ENCODE measurements at regions not wholly inside any gene's neighbourhood (a gene's known extent, or its start where the extent isn't known, plus 50 kb on each side); places are given as distances from the start of the nearest gene placed in this dataset.

- H3K4me1 ChIP-seq: peaks cover 0 to 14% (median 4%) of the 10 kb centered on the region in 4 donors
- intact Hi-C loops (cut with DNase I): no loop called here
- no peaks in the 10 kb centered on the region for H3K36me3 ChIP-seq
- H3K9me3 ChIP-seq: no peaks in the 10 kb centered on the region
- no peak overlapping the region for H3K4me3 ChIP-seq
- TF ChIP-seq EP300 (IDR thresholded peaks at IDR 0.05) (no peak), CTCF (IDR thresholded peaks at IDR 0.05) (no peak), POLR2AphosphoS5 (IDR thresholded peaks at IDR 0.05) (no peak), POLR2A (IDR thresholded peaks at IDR 0.05) (no peak)
- no peaks in the 10 kb centered on the region for H3K27me3 ChIP-seq
- H3K27ac ChIP-seq: peak overlapping the region in 2 of 4 donors; percentile 8 to 28
- 30 to 33% methylated on average over 12 of the region's 12 CpGs for WGBS, 2 donors
- no peak for DNase-seq
Observed at GRCh38 chr2:236338495-236339184, 74.4 kb upstream of the ASB18 start.

GRCh38 chr2:236340251-236340650, 76.0 kb upstream of the ASB18 start:
- Histone ChIP-seq H3K9me3 (no peaks in the 10 kb centered on the region), H3K27me3 (no peaks in the 10 kb centered on the region), H3K27ac (no peak overlapping the region), H3K36me3 (no peaks in the 10 kb centered on the region), H3K4me3 (no peak overlapping the region), H3K4me1 (peaks cover 0 to under 1% (median 0%) of the 10 kb centered on the region in 4 donors)
- DNase-seq: no peak
- 91 to 92% methylated on average over 6 of the region's 6 CpGs for WGBS, 2 donors
- intact Hi-C loops (cut with DNase I): no loop called here
- TF ChIP-seq CTCF (IDR thresholded peaks at IDR 0.05) (no peak), POLR2AphosphoS5 (IDR thresholded peaks at IDR 0.05) (no peak), POLR2A (IDR thresholded peaks at IDR 0.05) (no peak), EP300 (IDR thresholded peaks at IDR 0.05) (no peak)

GRCh38 chr2:236341067-236341466, 76.9 kb upstream of the ASB18 start:
- H3K9me3 ChIP-seq: no peaks in the 10 kb centered on the region
- no peak for DNase-seq
- intact Hi-C loops (cut with DNase I): no loop called here
- TF ChIP-seq EP300 (IDR thresholded peaks at IDR 0.05): no peak
- TF ChIP-seq CTCF (IDR thresholded peaks at IDR 0.05): no peak
- no peak for TF ChIP-seq POLR2A (IDR thresholded peaks at IDR 0.05)
- TF ChIP-seq POLR2AphosphoS5 (IDR thresholded peaks at IDR 0.05): no peak
- no peaks in the 10 kb centered on the region for H3K4me1 ChIP-seq
- H3K27ac ChIP-seq: no peak overlapping the region
- no peaks in the 10 kb centered on the region for H3K36me3 ChIP-seq
- 91 to 95% methylated on average over 14 of the region's 14 CpGs for WGBS, 2 donors
- no peaks in the 10 kb centered on the region for H3K27me3 ChIP-seq
- no peak overlapping the region for H3K4me3 ChIP-seq

- no peak for TF ChIP-seq POLR2AphosphoS5 (IDR thresholded peaks at IDR 0.05)
- Histone ChIP-seq H3K4me3 (no peak overlapping the region), H3K9me3 (no peaks in the 10 kb centered on the region), H3K27me3 (no peaks in the 10 kb centered on the region), H3K27ac (no peak overlapping the region), H3K36me3 (no peaks in the 10 kb centered on the region), H3K4me1 (no peaks in the 10 kb centered on the region)
- WGBS, 2 donors: 87 to 93% methylated on average over 14 of the region's 14 CpGs
- no peak for DNase-seq
- intact Hi-C loops (cut with DNase I): no loop called here
Observed at GRCh38 chr2:236341721-236342120, 77.5 kb upstream of the ASB18 start.

GRCh38 chr2:236342507-236342906, 78.3 kb upstream of the ASB18 start:
- intact Hi-C loops (cut with DNase I): no loop called here
- TF ChIP-seq POLR2A (IDR thresholded peaks at IDR 0.05) (no peak), EP300 (IDR thresholded peaks at IDR 0.05) (no peak), POLR2AphosphoS5 (IDR thresholded peaks at IDR 0.05) (no peak), CTCF (IDR thresholded peaks at IDR 0.05) (no peak)
- Histone ChIP-seq H3K4me3 (no peak overlapping the region), H3K27ac (no peak overlapping the region), H3K36me3 (no peaks in the 10 kb centered on the region), H3K9me3 (no peaks in the 10 kb centered on the region), H3K27me3 (no peaks in the 10 kb centered on the region), H3K4me1 (no peaks in the 10 kb centered on the region)
- DNase-seq: no peak
- WGBS, 2 donors: 94 to 95% methylated on average over 10 of the region's 10 CpGs

Measured in sigmoid colon (tissue), 6 donors.